GM23338 (cell line): ENCODE measurements at regions not wholly inside any gene's neighbourhood (a gene's known extent, or its start where the extent isn't known, plus 50 kb on each side); places are given as distances from the start of the nearest gene placed in this dataset.

Source experiments
- ATAC-seq: fragments of 200-7000 bp; cut with Tn5 transposase; 3 replicates; pipeline ENCODE4 v1.9.1; 2020
- DNase-seq: peaks from one replicate; pipeline ENCODE4 v3.0.0-alpha.2; 2015; ENCODE audit warnings: low spot score
- H2AFZ ChIP-seq: fragments of 200-600 bp; sonication (generic); 2 replicates; pipeline ENCODE4 v1.8.0; 2016; ENCODE audit warnings: antibody characterized with exemption, mild to moderate bottlenecking, moderate library complexity
- H3F3A ChIP-seq: fragments of 200-600 bp; sonication (generic); replicated peaks from 2 replicates; pipeline ENCODE4 v1.8.0; 2017; ENCODE audit warnings: antibody characterized with exemption, mixed run types, low read depth
- H3K27ac ChIP-seq: fragments of 200-600 bp; sonication (generic); 2 replicates; pipeline ENCODE4 v1.6.1; 2016; ENCODE audit warnings: low read depth
- H3K27me3 ChIP-seq: fragments of 200-600 bp; sonication (generic); 2 replicates; pipeline ENCODE4 v1.8.0; 2016; ENCODE audit warnings: mild to moderate bottlenecking, mixed run types, moderate library complexity; ENCODE audit not compliant: insufficient read depth
- H3K36me3 ChIP-seq: fragments of 200-600 bp; sonication (generic); 2 replicates; pipeline ENCODE4 v1.8.0; 2016; ENCODE audit warnings: mild to moderate bottlenecking; ENCODE audit not compliant: insufficient read depth
- H3K4me1 ChIP-seq: fragments of 200-600 bp; sonication (generic); 2 replicates; pipeline ENCODE4 v1.8.0; 2016; ENCODE audit warnings: mild to moderate bottlenecking, moderate library complexity; ENCODE audit not compliant: insufficient read depth
- H3K4me2 ChIP-seq: fragments of 200-600 bp; sonication (generic); 2 replicates; pipeline ENCODE4 v1.7.1; 2017; ENCODE audit warnings: mixed run types
- H3K4me3 ChIP-seq: fragments of 200-600 bp; sonication (generic); 2 replicates; pipeline ENCODE4 v1.6.1; 2016; ENCODE audit warnings: mixed run types
- H3K79me2 ChIP-seq: fragments of 200-600 bp; sonication (generic); replicated peaks from 2 replicates; pipeline ENCODE4 v1.8.0; 2017; ENCODE audit warnings: mild to moderate bottlenecking; ENCODE audit not compliant: insufficient read depth
- H3K9me2 ChIP-seq: fragments of 200-600 bp; sonication (generic); 2 replicates; pipeline ENCODE4 v1.8.0; 2017; ENCODE audit not compliant: insufficient read depth
- H4K20me1 ChIP-seq: fragments of 200-600 bp; sonication (generic); replicated peaks from 2 replicates; pipeline ENCODE4 v1.8.0; 2017; ENCODE audit warnings: mild to moderate bottlenecking; ENCODE audit not compliant: insufficient read depth
- H3K27ac Mint-ChIP-seq: 2 replicates; pipeline ENCODE4 v1.8.0; 2020; ENCODE audit warnings: inconsistent platforms, mild to moderate bottlenecking, moderate library complexity, mixed read lengths
- H3K27me3 Mint-ChIP-seq: 3 replicates; pipeline ENCODE4 v1.8.0; 2022; ENCODE audit warnings: low read depth, mild to moderate bottlenecking, moderate library complexity, mixed read lengths, inconsistent platforms; ENCODE audit not compliant: insufficient read depth, poor library complexity
- H3K36me3 Mint-ChIP-seq: 3 replicates; pipeline ENCODE4 v1.8.0; 2021; ENCODE audit warnings: low read depth, mild to moderate bottlenecking, inconsistent platforms, moderate library complexity, mixed read lengths
- H3K4me1 Mint-ChIP-seq: 3 replicates; pipeline ENCODE4 v1.8.0; 2020; ENCODE audit warnings: mild to moderate bottlenecking, inconsistent platforms, mixed read lengths
- H3K4me3 Mint-ChIP-seq: 3 replicates; pipeline ENCODE4 v1.8.0; 2021; ENCODE audit warnings: moderate library complexity, mild to moderate bottlenecking, inconsistent platforms, mixed read lengths
- H3K9me3 Mint-ChIP-seq: 3 replicates; pipeline ENCODE4 v1.8.0; 2020; ENCODE audit warnings: moderate library complexity, mild to moderate bottlenecking, inconsistent platforms, mixed read lengths
- CREB1 ChIP-seq: fragments of 250-450 bp; sonication (Bioruptor Pico); IDR thresholded peaks from 2 replicates; pipeline ENCODE4 v1.5.0; 2020; ENCODE audit warnings: low read depth, mild to moderate bottlenecking, moderate library complexity
- JUNB ChIP-seq: IDR thresholded peaks from one replicate; pipeline ENCODE4 v1.6.1; 2016; ENCODE audit warnings: antibody characterized with exemption; ENCODE audit not compliant: unreplicated experiment
- ZNF114 ChIP-seq: fragments of 250-450 bp; sonication (Bioruptor Pico); IDR thresholded peaks from 2 replicates; pipeline ENCODE4 v1.5.0; 2020; ENCODE audit warnings: mild to moderate bottlenecking, moderate library complexity
- ZNF331 ChIP-seq: fragments of 250-450 bp; sonication (Bioruptor Pico); IDR thresholded peaks from 2 replicates; pipeline ENCODE4 v1.5.0; 2020; ENCODE audit warnings: low read depth, mild to moderate bottlenecking, moderate library complexity
- TF ChIP-seq, protein P1 (sequence below), 2 experiments: fragments of 200-600 bp in 1 of 2; sonication (generic) in 1 of 2; conservative IDR thresholded peaks; 2 replicates each; pipeline versions ENCODE4 v1.5.1 to v1.6.1; 2016 to 2017; ENCODE audit warnings: antibody characterized with exemption in 2 of 2, low read depth in 2 of 2, mild to moderate bottlenecking in 2 of 2, moderate library complexity in 1 of 2
- TF ChIP-seq, protein P2 (sequence below): IDR thresholded peaks from one replicate; pipeline ENCODE4 v1.6.1; 2018; ENCODE audit warnings: antibody characterized with exemption; ENCODE audit not compliant: unreplicated experiment
- TF ChIP-seq, protein P3 (sequence below): IDR thresholded peaks from 2 replicates; pipeline ENCODE4 v1.6.1; 2016; ENCODE audit warnings: antibody characterized with exemption
- TF ChIP-seq, protein P4 (sequence below): fragments of 250-450 bp; sonication (Bioruptor Pico); IDR thresholded peaks from 2 replicates; pipeline ENCODE4 v1.5.0; 2020; ENCODE audit warnings: mild to moderate bottlenecking, moderate library complexity

DNA sequence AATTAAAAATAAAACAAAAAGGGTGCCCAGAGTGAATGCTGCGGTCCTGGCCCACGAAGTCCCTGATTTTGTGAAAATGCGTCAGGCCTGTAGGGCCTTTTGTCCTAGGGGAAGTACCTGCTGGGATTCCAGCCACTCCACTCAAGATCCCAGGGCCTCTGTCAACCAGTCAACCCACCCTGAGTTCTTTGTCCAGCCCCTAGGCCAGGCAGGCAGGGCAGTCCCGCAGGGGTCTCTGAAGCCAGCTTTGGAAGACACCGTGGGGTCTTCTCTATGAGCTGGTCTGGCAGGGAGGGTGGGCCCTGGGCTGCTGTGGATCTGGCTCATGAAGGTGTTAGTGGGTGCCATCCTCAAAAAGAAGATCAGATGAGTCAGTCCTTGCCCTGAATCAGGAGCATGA is 452.5 kb upstream of the MKI67 start:
- peaks cover 23% of the 10 kb centered on the region for H3K4me1 ChIP-seq
- H3K4me2 ChIP-seq: no peak overlapping the region
- ATAC-seq: no peak
- Mint-ChIP-seq H3K36me3 (peaks cover 14% of the 10 kb centered on the region; the same call in 2 of the 3 replicates), H3K27me3 (peaks cover 22% of the 10 kb centered on the region), H3K27ac (no peak overlapping the region), H3K4me1 (peaks cover 56% of the 10 kb centered on the region), H3K4me3 (no peak overlapping the region), H3K9me3 (peaks cover 9% of the 10 kb centered on the region; the same call in 2 of the 3 replicates)
- no peaks in the 10 kb centered on the region for H3K36me3 ChIP-seq
- H3K27ac ChIP-seq: no peak overlapping the region
- no peaks in the 10 kb centered on the region for H3K27me3 ChIP-seq
- H4K20me1 ChIP-seq: no peaks in the 10 kb centered on the region
- H3K4me3 ChIP-seq: no peak overlapping the region
- H2AFZ ChIP-seq: peak overlapping the region; percentile 34; the same call in 1 of the 2 replicates
- DNase-seq: no peak
- H3K79me2 ChIP-seq: no peaks in the 10 kb centered on the region
- H3F3A ChIP-seq: no peaks in the 10 kb centered on the region
- TF ChIP-seq ZNF114 (no peak), CREB1 (CRISPR knock-in tag) (no peak), ZNF331 (CRISPR knock-in tag) (no peak)
- TF ChIP-seq, protein P1, sequence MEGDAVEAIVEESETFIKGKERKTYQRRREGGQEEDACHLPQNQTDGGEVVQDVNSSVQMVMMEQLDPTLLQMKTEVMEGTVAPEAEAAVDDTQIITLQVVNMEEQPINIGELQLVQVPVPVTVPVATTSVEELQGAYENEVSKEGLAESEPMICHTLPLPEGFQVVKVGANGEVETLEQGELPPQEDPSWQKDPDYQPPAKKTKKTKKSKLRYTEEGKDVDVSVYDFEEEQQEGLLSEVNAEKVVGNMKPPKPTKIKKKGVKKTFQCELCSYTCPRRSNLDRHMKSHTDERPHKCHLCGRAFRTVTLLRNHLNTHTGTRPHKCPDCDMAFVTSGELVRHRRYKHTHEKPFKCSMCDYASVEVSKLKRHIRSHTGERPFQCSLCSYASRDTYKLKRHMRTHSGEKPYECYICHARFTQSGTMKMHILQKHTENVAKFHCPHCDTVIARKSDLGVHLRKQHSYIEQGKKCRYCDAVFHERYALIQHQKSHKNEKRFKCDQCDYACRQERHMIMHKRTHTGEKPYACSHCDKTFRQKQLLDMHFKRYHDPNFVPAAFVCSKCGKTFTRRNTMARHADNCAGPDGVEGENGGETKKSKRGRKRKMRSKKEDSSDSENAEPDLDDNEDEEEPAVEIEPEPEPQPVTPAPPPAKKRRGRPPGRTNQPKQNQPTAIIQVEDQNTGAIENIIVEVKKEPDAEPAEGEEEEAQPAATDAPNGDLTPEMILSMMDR (conservative IDR thresholded peaks at IDR 0.05; ENCODE audit: low read depth in 2 of 2): no peak
- TF ChIP-seq, protein P2, sequence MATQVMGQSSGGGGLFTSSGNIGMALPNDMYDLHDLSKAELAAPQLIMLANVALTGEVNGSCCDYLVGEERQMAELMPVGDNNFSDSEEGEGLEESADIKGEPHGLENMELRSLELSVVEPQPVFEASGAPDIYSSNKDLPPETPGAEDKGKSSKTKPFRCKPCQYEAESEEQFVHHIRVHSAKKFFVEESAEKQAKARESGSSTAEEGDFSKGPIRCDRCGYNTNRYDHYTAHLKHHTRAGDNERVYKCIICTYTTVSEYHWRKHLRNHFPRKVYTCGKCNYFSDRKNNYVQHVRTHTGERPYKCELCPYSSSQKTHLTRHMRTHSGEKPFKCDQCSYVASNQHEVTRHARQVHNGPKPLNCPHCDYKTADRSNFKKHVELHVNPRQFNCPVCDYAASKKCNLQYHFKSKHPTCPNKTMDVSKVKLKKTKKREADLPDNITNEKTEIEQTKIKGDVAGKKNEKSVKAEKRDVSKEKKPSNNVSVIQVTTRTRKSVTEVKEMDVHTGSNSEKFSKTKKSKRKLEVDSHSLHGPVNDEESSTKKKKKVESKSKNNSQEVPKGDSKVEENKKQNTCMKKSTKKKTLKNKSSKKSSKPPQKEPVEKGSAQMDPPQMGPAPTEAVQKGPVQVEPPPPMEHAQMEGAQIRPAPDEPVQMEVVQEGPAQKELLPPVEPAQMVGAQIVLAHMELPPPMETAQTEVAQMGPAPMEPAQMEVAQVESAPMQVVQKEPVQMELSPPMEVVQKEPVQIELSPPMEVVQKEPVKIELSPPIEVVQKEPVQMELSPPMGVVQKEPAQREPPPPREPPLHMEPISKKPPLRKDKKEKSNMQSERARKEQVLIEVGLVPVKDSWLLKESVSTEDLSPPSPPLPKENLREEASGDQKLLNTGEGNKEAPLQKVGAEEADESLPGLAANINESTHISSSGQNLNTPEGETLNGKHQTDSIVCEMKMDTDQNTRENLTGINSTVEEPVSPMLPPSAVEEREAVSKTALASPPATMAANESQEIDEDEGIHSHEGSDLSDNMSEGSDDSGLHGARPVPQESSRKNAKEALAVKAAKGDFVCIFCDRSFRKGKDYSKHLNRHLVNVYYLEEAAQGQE: no peak
- TF ChIP-seq, protein P3, sequence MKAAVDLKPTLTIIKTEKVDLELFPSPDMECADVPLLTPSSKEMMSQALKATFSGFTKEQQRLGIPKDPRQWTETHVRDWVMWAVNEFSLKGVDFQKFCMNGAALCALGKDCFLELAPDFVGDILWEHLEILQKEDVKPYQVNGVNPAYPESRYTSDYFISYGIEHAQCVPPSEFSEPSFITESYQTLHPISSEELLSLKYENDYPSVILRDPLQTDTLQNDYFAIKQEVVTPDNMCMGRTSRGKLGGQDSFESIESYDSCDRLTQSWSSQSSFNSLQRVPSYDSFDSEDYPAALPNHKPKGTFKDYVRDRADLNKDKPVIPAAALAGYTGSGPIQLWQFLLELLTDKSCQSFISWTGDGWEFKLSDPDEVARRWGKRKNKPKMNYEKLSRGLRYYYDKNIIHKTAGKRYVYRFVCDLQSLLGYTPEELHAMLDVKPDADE: no peak
- peaks cover 17% of the 10 kb centered on the region for H3K9me2 ChIP-seq

DNA sequence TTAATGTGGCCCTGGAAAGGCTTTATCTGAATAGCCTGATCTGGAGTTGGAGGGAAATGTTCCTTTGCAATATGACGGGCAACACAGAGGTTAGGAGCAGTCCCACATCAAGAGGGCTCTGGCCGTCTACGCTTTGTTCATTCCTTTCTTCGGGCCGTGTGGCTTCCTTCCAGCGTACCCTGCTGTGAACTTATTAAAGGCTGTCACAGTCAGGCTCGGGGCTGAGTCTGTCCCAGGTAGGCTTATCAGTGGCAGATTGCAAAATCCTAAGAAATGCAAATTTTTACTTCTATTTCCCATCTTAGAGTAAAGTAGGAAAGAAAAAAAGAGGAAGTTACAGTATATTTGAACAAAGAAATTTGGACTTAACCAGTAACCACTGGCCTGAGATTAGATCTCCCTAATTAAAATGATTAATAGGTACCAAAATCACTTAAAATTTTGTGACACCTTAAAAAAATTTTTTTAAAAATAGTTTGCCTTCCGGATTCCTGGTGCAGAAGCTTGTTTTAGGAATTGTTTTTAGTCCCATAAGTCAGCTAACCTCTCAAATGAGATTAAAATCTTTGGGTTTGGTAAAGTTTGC is 453.1 kb upstream of the MKI67 start:
- ATAC-seq (peak; percentile 73), DNase-seq (no peak)
- no peaks in the 10 kb centered on the region for H4K20me1 ChIP-seq
- no peaks in the 10 kb centered on the region for H3F3A ChIP-seq
- H3K4me2 ChIP-seq: no peak overlapping the region
- no peaks in the 10 kb centered on the region for H3K36me3 ChIP-seq
- H2AFZ ChIP-seq: peak overlapping the region; percentile 34; the same call in 1 of the 2 replicates
- H3K9me3 Mint-ChIP-seq: peaks cover 9% of the 10 kb centered on the region; the same call in 2 of the 3 replicates
- no peak overlapping the region for H3K27ac ChIP-seq
- no peak overlapping the region for H3K4me3 ChIP-seq
- H3K9me2 ChIP-seq: peaks cover 17% of the 10 kb centered on the region
- H3K4me1 ChIP-seq: peaks cover 18% of the 10 kb centered on the region
- peaks cover 22% of the 10 kb centered on the region for H3K27me3 Mint-ChIP-seq
- peaks cover 14% of the 10 kb centered on the region; the same call in 2 of the 3 replicates for H3K36me3 Mint-ChIP-seq
- peak overlapping the region; percentile 60 for H3K27ac Mint-ChIP-seq
- no peak overlapping the region for H3K4me3 Mint-ChIP-seq
- H3K4me1 Mint-ChIP-seq: peaks cover 50% of the 10 kb centered on the region
- H3K79me2 ChIP-seq: no peaks in the 10 kb centered on the region
- H3K27me3 ChIP-seq: no peaks in the 10 kb centered on the region
- TF ChIP-seq ZNF331 (CRISPR knock-in tag) (no peak), CREB1 (CRISPR knock-in tag) (no peak), JUNB (no peak), ZNF114 (no peak)
- TF ChIP-seq, protein P4, sequence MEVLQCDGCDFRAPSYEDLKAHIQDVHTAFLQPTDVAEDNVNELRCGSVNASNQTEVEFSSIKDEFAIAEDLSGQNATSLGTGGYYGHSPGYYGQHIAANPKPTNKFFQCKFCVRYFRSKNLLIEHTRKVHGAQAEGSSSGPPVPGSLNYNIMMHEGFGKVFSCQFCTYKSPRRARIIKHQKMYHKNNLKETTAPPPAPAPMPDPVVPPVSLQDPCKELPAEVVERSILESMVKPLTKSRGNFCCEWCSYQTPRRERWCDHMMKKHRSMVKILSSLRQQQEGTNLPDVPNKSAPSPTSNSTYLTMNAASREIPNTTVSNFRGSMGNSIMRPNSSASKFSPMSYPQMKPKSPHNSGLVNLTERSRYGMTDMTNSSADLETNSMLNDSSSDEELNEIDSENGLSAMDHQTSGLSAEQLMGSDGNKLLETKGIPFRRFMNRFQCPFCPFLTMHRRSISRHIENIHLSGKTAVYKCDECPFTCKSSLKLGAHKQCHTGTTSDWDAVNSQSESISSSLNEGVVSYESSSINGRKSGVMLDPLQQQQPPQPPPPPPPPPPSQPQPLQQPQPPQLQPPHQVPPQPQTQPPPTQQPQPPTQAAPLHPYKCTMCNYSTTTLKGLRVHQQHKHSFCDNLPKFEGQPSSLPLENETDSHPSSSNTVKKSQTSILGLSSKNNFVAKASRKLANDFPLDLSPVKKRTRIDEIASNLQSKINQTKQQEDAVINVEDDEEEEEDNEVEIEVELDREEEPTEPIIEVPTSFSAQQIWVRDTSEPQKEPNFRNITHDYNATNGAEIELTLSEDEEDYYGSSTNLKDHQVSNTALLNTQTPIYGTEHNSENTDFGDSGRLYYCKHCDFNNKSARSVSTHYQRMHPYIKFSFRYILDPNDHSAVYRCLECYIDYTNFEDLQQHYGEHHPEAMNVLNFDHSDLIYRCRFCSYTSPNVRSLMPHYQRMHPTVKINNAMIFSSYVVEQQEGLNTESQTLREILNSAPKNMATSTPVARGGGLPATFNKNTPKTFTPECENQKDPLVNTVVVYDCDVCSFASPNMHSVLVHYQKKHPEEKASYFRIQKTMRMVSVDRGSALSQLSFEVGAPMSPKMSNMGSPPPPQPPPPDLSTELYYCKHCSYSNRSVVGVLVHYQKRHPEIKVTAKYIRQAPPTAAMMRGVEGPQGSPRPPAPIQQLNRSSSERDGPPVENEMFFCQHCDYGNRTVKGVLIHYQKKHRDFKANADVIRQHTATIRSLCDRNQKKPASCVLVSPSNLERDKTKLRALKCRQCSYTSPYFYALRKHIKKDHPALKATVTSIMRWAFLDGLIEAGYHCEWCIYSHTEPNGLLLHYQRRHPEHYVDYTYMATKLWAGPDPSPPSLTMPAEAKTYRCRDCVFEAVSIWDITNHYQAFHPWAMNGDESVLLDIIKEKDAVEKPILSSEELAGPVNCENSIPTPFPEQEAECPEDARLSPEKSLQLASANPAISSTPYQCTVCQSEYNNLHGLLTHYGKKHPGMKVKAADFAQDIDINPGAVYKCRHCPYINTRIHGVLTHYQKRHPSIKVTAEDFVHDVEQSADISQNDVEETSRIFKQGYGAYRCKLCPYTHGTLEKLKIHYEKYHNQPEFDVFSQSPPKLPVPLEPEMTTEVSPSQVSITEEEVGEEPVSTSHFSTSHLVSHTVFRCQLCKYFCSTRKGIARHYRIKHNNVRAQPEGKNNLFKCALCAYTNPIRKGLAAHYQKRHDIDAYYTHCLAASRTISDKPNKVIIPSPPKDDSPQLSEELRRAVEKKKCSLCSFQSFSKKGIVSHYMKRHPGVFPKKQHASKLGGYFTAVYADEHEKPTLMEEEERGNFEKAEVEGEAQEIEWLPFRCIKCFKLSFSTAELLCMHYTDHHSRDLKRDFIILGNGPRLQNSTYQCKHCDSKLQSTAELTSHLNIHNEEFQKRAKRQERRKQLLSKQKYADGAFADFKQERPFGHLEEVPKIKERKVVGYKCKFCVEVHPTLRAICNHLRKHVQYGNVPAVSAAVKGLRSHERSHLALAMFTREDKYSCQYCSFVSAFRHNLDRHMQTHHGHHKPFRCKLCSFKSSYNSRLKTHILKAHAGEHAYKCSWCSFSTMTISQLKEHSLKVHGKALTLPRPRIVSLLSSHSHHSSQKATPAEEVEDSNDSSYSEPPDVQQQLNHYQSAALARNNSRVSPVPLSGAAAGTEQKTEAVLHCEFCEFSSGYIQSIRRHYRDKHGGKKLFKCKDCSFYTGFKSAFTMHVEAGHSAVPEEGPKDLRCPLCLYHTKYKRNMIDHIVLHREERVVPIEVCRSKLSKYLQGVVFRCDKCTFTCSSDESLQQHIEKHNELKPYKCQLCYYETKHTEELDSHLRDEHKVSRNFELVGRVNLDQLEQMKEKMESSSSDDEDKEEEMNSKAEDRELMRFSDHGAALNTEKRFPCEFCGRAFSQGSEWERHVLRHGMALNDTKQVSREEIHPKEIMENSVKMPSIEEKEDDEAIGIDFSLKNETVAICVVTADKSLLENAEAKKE (CRISPR knock-in tag): no peak
